ENCODE measurements at regions not wholly inside any gene's neighbourhood (a gene's known extent, or its start where the extent isn't known, plus 50 kb on each side); places are given as distances from the start of the nearest gene placed in this dataset.

DNA sequence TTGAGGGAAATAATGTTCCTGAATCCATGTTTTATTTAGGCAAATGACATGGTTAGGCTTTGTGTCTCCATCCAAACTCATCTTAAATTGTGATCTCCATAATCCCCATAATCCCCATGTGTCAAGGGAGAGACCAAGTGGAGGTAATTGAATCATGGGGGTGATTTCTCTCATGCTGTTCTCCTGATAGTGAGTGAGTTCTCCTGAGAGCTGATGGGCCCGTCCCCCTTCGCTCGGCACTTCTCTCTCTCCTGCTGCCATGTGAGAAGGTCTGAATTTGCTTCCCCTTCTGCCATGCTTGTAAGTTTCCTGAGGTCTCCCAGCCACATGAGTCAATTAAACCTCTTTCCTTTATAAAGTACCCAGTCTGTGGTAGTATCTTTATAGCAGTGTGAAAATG lies 563.0 kb upstream of the NR3C2 start (continued):
- TF ChIP-seq, protein P1, sequence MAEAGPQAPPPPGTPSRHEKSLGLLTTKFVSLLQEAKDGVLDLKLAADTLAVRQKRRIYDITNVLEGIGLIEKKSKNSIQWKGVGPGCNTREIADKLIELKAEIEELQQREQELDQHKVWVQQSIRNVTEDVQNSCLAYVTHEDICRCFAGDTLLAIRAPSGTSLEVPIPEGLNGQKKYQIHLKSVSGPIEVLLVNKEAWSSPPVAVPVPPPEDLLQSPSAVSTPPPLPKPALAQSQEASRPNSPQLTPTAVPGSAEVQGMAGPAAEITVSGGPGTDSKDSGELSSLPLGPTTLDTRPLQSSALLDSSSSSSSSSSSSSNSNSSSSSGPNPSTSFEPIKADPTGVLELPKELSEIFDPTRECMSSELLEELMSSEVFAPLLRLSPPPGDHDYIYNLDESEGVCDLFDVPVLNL (IDR thresholded peaks at IDR 0.05; ENCODE audit: low read depth, low read length): no peak
- TF ChIP-seq SUPT20H (IDR thresholded peaks at IDR 0.05; ENCODE audit: borderline replicate concordance, control insufficient read depth, low read depth, low read length): no peak
- TF ChIP-seq YBX1 (IDR thresholded peaks at IDR 0.05): no peak
- TF ChIP-seq, protein P2, sequence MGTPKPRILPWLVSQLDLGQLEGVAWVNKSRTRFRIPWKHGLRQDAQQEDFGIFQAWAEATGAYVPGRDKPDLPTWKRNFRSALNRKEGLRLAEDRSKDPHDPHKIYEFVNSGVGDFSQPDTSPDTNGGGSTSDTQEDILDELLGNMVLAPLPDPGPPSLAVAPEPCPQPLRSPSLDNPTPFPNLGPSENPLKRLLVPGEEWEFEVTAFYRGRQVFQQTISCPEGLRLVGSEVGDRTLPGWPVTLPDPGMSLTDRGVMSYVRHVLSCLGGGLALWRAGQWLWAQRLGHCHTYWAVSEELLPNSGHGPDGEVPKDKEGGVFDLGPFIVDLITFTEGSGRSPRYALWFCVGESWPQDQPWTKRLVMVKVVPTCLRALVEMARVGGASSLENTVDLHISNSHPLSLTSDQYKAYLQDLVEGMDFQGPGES (IDR thresholded peaks at IDR 0.05): no peak
- TF ChIP-seq NRF1 (conservative IDR thresholded peaks at IDR 0.05; ENCODE audit: low read depth, low read length): no peak
- no peak for TF ChIP-seq POLR2AphosphoS2 (IDR thresholded peaks at IDR 0.05; ENCODE audit: low read depth, low read length)
- TF ChIP-seq PBX3 (IDR thresholded peaks at IDR 0.05; ENCODE audit: insufficient replicate concordance, low read depth, low read length): no peak
- no peak for TF ChIP-seq JUND (IDR thresholded peaks at IDR 0.05; ENCODE audit: low read depth, low read length)
- no peak for TF ChIP-seq TCF12 (IDR thresholded peaks at IDR 0.05; ENCODE audit: low read depth, low read length)
- no peak for TF ChIP-seq TARDBP (IDR thresholded peaks at IDR 0.05; ENCODE audit: borderline replicate concordance)

DNA sequence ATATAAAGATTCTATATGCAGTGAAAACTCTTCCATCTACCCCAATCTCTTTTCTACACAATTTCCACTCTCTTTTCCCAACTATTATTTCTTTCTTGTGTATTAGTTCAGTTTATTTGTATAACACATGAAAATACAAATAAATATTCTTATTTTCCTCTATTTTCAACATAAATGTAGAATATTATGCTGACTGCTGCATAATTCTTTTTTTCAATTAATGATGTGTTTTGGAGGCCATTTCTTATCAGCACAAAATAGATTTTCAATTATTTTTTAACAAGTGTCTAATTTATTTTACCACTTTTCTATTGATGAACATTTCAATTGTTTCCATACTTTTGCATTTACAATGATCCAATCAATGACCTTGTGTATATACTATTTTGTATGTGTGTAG lies 557.7 kb upstream of the NR3C2 start:
- TF ChIP-seq ESRRA (IDR thresholded peaks at IDR 0.05; ENCODE audit: low read length) (no peak), TCF3 (IDR thresholded peaks at IDR 0.05; ENCODE audit: borderline replicate concordance, insufficient read depth, low read depth, low read length) (no peak), RFX5 (IDR thresholded peaks at IDR 0.05; ENCODE audit: low read depth, low read length) (no peak), KDM1A (IDR thresholded peaks at IDR 0.05; ENCODE audit: borderline replicate concordance) (no peak), MYC (IDR thresholded peaks at IDR 0.05; ENCODE audit: insufficient read depth, insufficient read length, insufficient replicate concordance, low read length, severe bottlenecking) (no peak)
- POLR2A ChIA-PET: no interaction called here
- RAD21 ChIA-PET (ENCODE audit: unreplicated experiment): no interaction called here
- DNase-seq (ENCODE audit: low read depth, low spot score) (no peak), ATAC-seq (no peak), FAIRE-seq (no peak)
- no peaks in the 10 kb centered on the region for H3K9me3 ChIP-seq (replicated peaks; ENCODE audit: control insufficient read depth, insufficient read depth, low read length)
- H3K4me1 ChIP-seq (ENCODE audit: control insufficient read depth, insufficient read depth, low read length): no peaks in the 10 kb centered on the region
- H3K27ac ChIP-seq (ENCODE audit: control insufficient read depth, insufficient read depth): no peak overlapping the region
- in situ Hi-C loops (cut with MboI): no loop called here
- intact Hi-C loops (cut with micrococcal nuclease; ENCODE audit: unreplicated experiment): loop anchor here (10.0 kb wide), 1 partner anchor 185 kb away; no protein-coding TSS in a partner anchor
- BruUV-seq (replicated peaks): no TSS peak
- H3K4me3 ChIP-seq: no peak overlapping the region
- SMC1A ChIA-PET (ENCODE audit: uncharacterized antibody, unreplicated experiment): no interaction called here
- H3K79me2 ChIP-seq (ENCODE audit: control insufficient read depth, insufficient read depth, low read length): no peaks in the 10 kb centered on the region
- H3K4me2 ChIP-seq (ENCODE audit: control insufficient read depth, insufficient read depth): no peak overlapping the region
- CTCF ChIA-PET: interaction anchor here (1.6 kb wide), 1 partner anchor 26 kb away, joined by 4 read pairs; no protein-coding TSS in a partner anchor
- H3K27me3 ChIP-seq (replicated peaks in 1 of 2; ENCODE audit: control insufficient read depth in 2 of 2, insufficient read depth in 2 of 2, low read length in 1 of 2): no peaks in the 10 kb centered on the region
- H2AFZ ChIP-seq (ENCODE audit: control insufficient read depth, low read depth, low read length): no peak overlapping the region
- no peaks in the 10 kb centered on the region for H4K20me1 ChIP-seq (ENCODE audit: control insufficient read depth, insufficient read depth)
- no peak overlapping the region for H3K9ac ChIP-seq (ENCODE audit: control insufficient read depth, insufficient read depth, low read length)
- no peaks in the 10 kb centered on the region for H3K36me3 ChIP-seq (ENCODE audit: control insufficient read depth in 2 of 2, insufficient read depth in 2 of 2, low read length in 1 of 2)

Measured in GM12878 (cell line).